ENCODE measurements at regions not wholly inside any gene's neighbourhood (a gene's known extent, or its start where the extent isn't known, plus 50 kb on each side); places are given as distances from the start of the nearest gene placed in this dataset.

- no peak for DNase-seq (ENCODE audit: low read depth)
- no peak overlapping the region for H3K4me3 ChIP-seq (ENCODE audit: low read depth, low read length)
- no peak for TF ChIP-seq CTCF (IDR thresholded peaks at IDR 0.05; ENCODE audit: insufficient read depth, low read depth, low read length)
Observed at GRCh38 chr6:122063761-122064160, 335.7 kb upstream of the HSF2 start.

GRCh38 chr6:122066200-122066599, 333.3 kb upstream of the HSF2 start:
- no peak overlapping the region for H3K4me3 ChIP-seq (ENCODE audit: low read depth, low read length)
- no peak for TF ChIP-seq CTCF (IDR thresholded peaks at IDR 0.05; ENCODE audit: insufficient read depth, low read depth, low read length)
- peak; percentile 55 for DNase-seq (ENCODE audit: low read depth)

- TF ChIP-seq CTCF (IDR thresholded peaks at IDR 0.05; ENCODE audit: insufficient read depth, low read depth, low read length): no peak
- peak; percentile 56 for DNase-seq (ENCODE audit: low read depth)
- H3K4me3 ChIP-seq (ENCODE audit: low read depth, low read length): no peak overlapping the region
Observed at GRCh38 chr6:122068291-122068769, 331.1 kb upstream of the HSF2 start.

- no peak overlapping the region for H3K4me3 ChIP-seq (ENCODE audit: low read depth, low read length)
- no peak for DNase-seq (ENCODE audit: low read depth)
- no peak for TF ChIP-seq CTCF (IDR thresholded peaks at IDR 0.05; ENCODE audit: insufficient read depth, low read depth, low read length)
Observed at GRCh38 chr6:122069932-122070331, 329.5 kb upstream of the HSF2 start.

GRCh38 chr6:122072014-122072647, 327.3 kb upstream of the HSF2 start:
- DNase-seq (ENCODE audit: low read depth): no peak
- no peak for TF ChIP-seq CTCF (IDR thresholded peaks at IDR 0.05; ENCODE audit: insufficient read depth, low read depth, low read length)
- H3K4me3 ChIP-seq (ENCODE audit: low read depth, low read length): no peak overlapping the region

- TF ChIP-seq CTCF (IDR thresholded peaks at IDR 0.05; ENCODE audit: insufficient read depth, low read depth, low read length): no peak
- no peak for DNase-seq (ENCODE audit: low read depth)
- no peak overlapping the region for H3K4me3 ChIP-seq (ENCODE audit: low read depth, low read length)
Observed at GRCh38 chr6:122075084-122075838, 324.2 kb upstream of the HSF2 start.
